HEK293 (cell line): ENCODE measurements at regions not wholly inside any gene's neighbourhood (a gene's known extent, or its start where the extent isn't known, plus 50 kb on each side); places are given as distances from the start of the nearest gene placed in this dataset.

ENCODE experiments used
- CTCF ChIA-PET: fragments of 350-600 bp; formaldehyde crosslinking; extraction: SDS; loops from one replicate; lab custom pipeline; 2021; ENCODE audit warnings: antibody characterized with exemption; lab: Yijun Ruan, JAX
- POLR2A ChIA-PET: fragments of 300-600 bp; formaldehyde crosslinking; extraction: SDS; loops from one replicate; lab custom pipeline; 2020; ENCODE audit warnings: antibody characterized with exemption, inconsistent platforms; lab: Yijun Ruan, JAX
- H3K27ac ChIP-seq: fragments of 200-500 bp; sonication (Bioruptor generic); 2 replicates; pipeline ENCODE4 v1.5.1; 2014; ENCODE audit warnings: low read depth, low read length, control low read depth, inconsistent platforms; ENCODE audit errors: extremely low read depth
- H3K36me3 ChIP-seq, 2 experiments: fragments of 200-500 bp in 1 of 2; sonication (Bioruptor generic) in 1 of 2; 1 replicate in 1 of 2; 2 replicates in 1 of 2; pipeline ENCODE4 v1.5.1; 2014 to 2017; ENCODE audit warnings: inconsistent platforms in 2 of 2, low read length in 2 of 2; ENCODE audit not compliant: control insufficient read depth in 2 of 2, insufficient read depth in 1 of 2
- H3K4me1 ChIP-seq: fragments of 200-500 bp; sonication (Bioruptor generic); 2 replicates; pipeline ENCODE4 v1.5.1; 2014; ENCODE audit warnings: mild to moderate bottlenecking, low read length, inconsistent platforms; ENCODE audit not compliant: control insufficient read depth, insufficient read depth
- H3K4me3 ChIP-seq: 2 replicates; pipeline ENCODE4 v1.5.1; 2011; ENCODE audit warnings: low read depth, mild to moderate bottlenecking, control low read depth, low read length, moderate library complexity
- H3K9me3 ChIP-seq: fragments of 200-500 bp; sonication (Bioruptor generic); 2 replicates; pipeline ENCODE4 v1.5.1; 2014; ENCODE audit warnings: low read depth, low read length, inconsistent platforms; ENCODE audit not compliant: control insufficient read depth, insufficient read depth
- ZFP41 ChIP-seq: fragments of 450-650 bp; formaldehyde crosslinking; IDR thresholded peaks from 2 replicates; pipeline ENCODE4 v1.5.1; 2016; ENCODE audit warnings: missing biosample characterization, missing genetic modification characterization, borderline replicate concordance
- ZNF157 ChIP-seq: fragments of 450-650 bp; formaldehyde crosslinking; IDR thresholded peaks from 2 replicates; pipeline ENCODE4 v1.5.1; 2016; ENCODE audit warnings: missing biosample characterization, missing genetic modification characterization
- ZNF16 ChIP-seq: fragments of 450-650 bp; formaldehyde crosslinking; IDR thresholded peaks from 2 replicates; pipeline ENCODE4 v1.5.1; 2016; ENCODE audit warnings: low read depth, missing biosample characterization, missing genetic modification characterization
- ZNF211 ChIP-seq: fragments of 450-650 bp; formaldehyde crosslinking; IDR thresholded peaks from 2 replicates; pipeline ENCODE4 v1.5.1; 2016; ENCODE audit warnings: low read depth, missing biosample characterization, missing genetic modification characterization
- ZNF394 ChIP-seq: fragments of 450-650 bp; formaldehyde crosslinking; IDR thresholded peaks from 2 replicates; pipeline ENCODE4 v1.5.1; 2016; ENCODE audit warnings: missing biosample characterization, missing genetic modification characterization, mild to moderate bottlenecking, moderate library complexity, borderline replicate concordance
- ZNF521 ChIP-seq: fragments of 450-650 bp; formaldehyde crosslinking; IDR thresholded peaks from 2 replicates; pipeline ENCODE4 v1.5.1; 2017; ENCODE audit warnings: missing biosample characterization, mild to moderate bottlenecking, missing genetic modification characterization
- ZNF629 ChIP-seq: fragments of 450-650 bp; formaldehyde crosslinking; IDR thresholded peaks from 2 replicates; pipeline ENCODE4 v1.5.1; 2017; ENCODE audit warnings: missing biosample characterization, missing genetic modification characterization
- TF ChIP-seq, protein P1 (sequence below): fragments of 450-650 bp; formaldehyde crosslinking; IDR thresholded peaks from 2 replicates; pipeline ENCODE4 v1.5.1; 2017; ENCODE audit warnings: missing biosample characterization, missing genetic modification characterization
- TF ChIP-seq, protein P2 (sequence below): fragments of 450-650 bp; IDR thresholded peaks from 2 replicates; pipeline ENCODE4 v1.5.1; 2018; ENCODE audit warnings: missing biosample characterization, missing genetic modification characterization
- TF ChIP-seq, protein P3 (sequence below): fragments of 450-650 bp; formaldehyde crosslinking; conservative IDR thresholded peaks from 2 replicates; pipeline ENCODE4 v1.5.1; 2016; ENCODE audit warnings: low read depth, missing biosample characterization, missing genetic modification characterization
- TF ChIP-seq, protein P4 (sequence below): fragments of 450-650 bp; formaldehyde crosslinking; IDR thresholded peaks from 2 replicates; pipeline ENCODE4 v1.5.1; 2016; ENCODE audit warnings: missing biosample characterization, missing genetic modification characterization
- TF ChIP-seq, protein P5 (sequence below): fragments of 450-650 bp; formaldehyde crosslinking; IDR thresholded peaks from 2 replicates; pipeline ENCODE4 v1.5.1; 2016; ENCODE audit warnings: missing biosample characterization, missing genetic modification characterization
- TF ChIP-seq, protein P6 (sequence below): fragments of 450-650 bp; formaldehyde crosslinking; IDR thresholded peaks from 2 replicates; pipeline ENCODE4 v1.5.1; 2016; ENCODE audit warnings: missing biosample characterization, missing genetic modification characterization

DNA sequence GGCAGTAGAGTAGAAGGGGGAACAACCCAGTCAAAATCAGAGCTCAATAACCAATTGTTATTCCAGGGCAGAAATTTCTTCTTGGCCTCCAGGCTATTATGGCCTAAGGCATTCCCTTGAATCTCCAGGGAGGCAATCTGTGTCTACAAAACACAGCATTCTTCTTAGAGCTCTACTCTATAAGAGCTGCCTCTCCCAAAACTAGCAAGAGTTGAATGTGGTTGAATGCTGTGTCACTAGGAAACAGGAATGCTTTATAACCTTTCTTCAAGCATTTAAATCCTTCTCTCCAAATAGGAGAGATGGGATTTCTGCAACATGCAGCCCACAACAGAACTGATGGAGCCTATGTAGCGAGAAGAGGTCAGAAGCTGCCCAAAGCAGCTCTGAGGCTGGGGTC is 97.1 kb upstream of the APC start (continued):
- TF ChIP-seq, protein P1, sequence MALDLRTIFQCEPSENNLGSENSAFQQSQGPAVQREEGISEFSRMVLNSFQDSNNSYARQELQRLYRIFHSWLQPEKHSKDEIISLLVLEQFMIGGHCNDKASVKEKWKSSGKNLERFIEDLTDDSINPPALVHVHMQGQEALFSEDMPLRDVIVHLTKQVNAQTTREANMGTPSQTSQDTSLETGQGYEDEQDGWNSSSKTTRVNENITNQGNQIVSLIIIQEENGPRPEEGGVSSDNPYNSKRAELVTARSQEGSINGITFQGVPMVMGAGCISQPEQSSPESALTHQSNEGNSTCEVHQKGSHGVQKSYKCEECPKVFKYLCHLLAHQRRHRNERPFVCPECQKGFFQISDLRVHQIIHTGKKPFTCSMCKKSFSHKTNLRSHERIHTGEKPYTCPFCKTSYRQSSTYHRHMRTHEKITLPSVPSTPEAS (tag by site-specific recombination), result no peak

DNA sequence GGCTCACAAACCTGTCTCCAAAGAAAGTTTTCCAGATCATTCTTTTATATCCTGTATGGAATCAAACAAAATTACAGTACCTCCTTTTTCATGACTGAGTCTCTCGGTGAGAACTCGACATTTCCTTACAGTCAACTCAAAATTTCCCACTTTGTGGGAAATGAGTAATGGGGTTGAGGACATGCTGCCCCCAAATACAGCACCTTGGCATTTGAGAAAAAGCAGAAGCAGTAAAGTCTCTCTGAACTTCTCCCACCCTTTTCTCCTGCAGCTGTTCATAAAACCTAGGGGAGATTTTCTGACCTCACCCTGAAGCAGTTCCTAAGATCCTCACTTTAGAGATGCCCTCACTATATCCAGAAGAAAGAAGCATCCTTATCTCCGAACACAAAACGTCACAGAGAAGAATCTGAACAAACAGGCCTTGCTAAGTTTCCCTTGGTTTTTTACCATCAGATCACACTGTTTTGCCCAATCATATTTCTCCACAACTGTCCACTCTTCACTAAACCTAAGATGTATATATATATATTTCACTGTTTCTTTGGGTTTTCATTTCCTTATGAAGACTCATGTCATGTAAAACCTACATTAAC is 96.1 kb upstream of the APC start:
- ChIA-PET POLR2A (no interaction called here), CTCF (no interaction called here)
- Histone ChIP-seq H3K27ac (no peak overlapping the region), H3K36me3 (no peaks in the 10 kb centered on the region), H3K4me3 (no peak overlapping the region), H3K9me3 (no peaks in the 10 kb centered on the region), H3K4me1 (no peaks in the 10 kb centered on the region)
- TF ChIP-seq ZNF394 (no peak), ZNF16 (tag by site-specific recombination) (no peak), ZNF521 (tag by site-specific recombination) (no peak), ZNF629 (tag by site-specific recombination) (no peak), ZNF157 (tag by site-specific recombination) (no peak), ZNF211 (tag by site-specific recombination) (no peak), ZFP41 (tag by site-specific recombination) (no peak)
- TF ChIP-seq, protein P2, sequence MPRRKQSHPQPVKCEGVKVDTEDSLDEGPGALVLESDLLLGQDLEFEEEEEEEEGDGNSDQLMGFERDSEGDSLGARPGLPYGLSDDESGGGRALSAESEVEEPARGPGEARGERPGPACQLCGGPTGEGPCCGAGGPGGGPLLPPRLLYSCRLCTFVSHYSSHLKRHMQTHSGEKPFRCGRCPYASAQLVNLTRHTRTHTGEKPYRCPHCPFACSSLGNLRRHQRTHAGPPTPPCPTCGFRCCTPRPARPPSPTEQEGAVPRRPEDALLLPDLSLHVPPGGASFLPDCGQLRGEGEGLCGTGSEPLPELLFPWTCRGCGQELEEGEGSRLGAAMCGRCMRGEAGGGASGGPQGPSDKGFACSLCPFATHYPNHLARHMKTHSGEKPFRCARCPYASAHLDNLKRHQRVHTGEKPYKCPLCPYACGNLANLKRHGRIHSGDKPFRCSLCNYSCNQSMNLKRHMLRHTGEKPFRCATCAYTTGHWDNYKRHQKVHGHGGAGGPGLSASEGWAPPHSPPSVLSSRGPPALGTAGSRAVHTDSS (tag by site-specific recombination), result no peak
- TF ChIP-seq, protein P3, sequence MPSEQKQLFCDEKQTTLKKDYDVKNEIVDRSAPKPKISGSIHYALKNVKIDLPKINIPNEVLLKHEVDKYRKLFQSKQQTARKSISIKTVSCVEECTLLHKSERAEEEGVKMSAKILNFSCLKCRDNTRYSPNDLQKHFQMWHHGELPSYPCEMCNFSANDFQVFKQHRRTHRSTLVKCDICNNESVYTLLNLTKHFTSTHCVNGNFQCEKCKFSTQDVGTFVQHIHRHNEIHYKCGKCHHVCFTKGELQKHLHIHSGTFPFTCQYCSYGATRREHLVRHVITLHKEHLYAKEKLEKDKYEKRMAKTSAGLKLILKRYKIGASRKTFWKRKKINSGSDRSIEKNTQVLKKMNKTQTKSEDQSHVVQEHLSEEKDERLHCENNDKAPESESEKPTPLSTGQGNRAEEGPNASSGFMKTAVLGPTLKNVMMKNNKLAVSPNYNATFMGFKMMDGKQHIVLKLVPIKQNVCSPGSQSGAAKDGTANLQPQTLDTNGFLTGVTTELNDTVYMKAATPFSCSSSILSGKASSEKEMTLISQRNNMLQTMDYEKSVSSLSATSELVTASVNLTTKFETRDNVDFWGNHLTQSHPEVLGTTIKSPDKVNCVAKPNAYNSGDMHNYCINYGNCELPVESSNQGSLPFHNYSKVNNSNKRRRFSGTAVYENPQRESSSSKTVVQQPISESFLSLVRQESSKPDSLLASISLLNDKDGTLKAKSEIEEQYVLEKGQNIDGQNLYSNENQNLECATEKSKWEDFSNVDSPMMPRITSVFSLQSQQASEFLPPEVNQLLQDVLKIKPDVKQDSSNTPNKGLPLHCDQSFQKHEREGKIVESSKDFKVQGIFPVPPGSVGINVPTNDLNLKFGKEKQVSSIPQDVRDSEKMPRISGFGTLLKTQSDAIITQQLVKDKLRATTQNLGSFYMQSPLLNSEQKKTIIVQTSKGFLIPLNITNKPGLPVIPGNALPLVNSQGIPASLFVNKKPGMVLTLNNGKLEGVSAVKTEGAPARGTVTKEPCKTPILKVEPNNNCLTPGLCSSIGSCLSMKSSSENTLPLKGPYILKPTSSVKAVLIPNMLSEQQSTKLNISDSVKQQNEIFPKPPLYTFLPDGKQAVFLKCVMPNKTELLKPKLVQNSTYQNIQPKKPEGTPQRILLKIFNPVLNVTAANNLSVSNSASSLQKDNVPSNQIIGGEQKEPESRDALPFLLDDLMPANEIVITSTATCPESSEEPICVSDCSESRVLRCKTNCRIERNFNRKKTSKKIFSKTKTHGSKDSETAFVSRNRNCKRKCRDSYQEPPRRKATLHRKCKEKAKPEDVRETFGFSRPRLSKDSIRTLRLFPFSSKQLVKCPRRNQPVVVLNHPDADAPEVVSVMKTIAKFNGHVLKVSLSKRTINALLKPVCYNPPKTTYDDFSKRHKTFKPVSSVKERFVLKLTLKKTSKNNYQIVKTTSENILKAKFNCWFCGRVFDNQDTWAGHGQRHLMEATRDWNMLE (tag by site-specific recombination), result no peak
- TF ChIP-seq, protein P4, sequence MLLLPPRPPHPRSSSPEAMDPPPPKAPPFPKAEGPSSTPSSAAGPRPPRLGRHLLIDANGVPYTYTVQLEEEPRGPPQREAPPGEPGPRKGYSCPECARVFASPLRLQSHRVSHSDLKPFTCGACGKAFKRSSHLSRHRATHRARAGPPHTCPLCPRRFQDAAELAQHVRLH, result no peak
- TF ChIP-seq, protein P5, sequence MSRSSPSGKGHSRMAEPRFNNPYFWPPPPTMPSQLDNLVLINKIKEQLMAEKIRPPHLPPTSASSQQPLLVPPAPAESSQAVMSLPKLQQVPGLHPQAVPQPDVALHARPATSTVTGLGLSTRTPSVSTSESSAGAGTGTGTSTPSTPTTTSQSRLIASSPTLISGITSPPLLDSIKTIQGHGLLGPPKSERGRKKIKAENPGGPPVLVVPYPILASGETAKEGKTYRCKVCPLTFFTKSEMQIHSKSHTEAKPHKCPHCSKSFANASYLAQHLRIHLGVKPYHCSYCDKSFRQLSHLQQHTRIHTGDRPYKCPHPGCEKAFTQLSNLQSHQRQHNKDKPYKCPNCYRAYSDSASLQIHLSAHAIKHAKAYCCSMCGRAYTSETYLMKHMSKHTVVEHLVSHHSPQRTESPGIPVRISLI, result no peak
- TF ChIP-seq, protein P6, sequence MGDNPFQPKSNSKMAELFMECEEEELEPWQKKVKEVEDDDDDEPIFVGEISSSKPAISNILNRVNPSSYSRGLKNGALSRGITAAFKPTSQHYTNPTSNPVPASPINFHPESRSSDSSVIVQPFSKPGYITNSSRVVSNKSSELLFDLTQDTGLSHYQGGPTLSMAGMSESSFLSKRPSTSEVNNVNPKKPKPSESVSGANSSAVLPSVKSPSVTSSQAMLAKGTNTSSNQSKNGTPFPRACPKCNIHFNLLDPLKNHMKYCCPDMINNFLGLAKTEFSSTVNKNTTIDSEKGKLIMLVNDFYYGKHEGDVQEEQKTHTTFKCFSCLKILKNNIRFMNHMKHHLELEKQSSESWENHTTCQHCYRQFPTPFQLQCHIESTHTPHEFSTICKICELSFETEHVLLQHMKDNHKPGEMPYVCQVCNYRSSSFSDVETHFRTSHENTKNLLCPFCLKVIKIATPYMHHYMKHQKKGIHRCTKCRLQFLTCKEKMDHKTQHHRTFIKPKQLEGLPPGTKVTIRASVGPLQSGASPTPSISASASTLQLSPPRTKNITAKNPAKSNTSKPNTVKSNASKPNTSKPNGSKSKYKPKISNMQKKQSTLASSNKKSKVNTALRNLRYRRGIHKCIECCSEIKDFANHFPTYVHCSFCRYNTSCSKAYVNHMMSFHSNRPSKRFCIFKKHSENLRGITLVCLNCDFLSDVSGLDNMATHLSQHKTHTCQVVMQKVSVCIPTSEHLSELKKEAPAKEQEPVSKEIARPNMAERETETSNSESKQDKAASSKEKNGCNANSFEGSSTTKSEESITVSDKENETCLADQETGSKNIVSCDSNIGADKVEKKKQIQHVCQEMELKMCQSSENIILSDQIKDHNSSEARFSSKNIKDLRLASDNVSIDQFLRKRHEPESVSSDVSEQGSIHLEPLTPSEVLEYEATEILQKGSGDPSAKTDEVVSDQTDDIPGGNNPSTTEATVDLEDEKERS, result no peak
